ENCODE measurements at regions not wholly inside any gene's neighbourhood (a gene's known extent, or its start where the extent isn't known, plus 50 kb on each side); places are given as distances from the start of the nearest gene placed in this dataset.

DNA sequence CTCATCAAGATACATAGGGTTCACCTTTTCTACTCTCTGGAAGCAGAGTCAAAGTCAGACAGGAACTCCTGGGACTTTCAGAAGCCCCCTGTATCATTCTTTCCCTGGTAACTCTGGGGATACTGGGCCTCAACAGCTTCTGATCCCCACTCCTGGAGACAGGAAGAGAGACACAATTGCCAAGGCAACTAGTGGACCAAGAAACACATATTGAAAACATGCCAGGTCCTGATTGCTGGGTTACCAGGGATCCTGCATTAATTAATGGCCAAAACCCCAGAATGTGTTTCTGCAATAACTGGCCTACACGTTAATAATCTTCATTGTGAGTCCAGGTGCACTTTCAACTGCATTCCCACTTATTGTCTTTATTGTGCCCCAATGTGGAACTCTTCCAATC, 260.8 kb upstream of the POU2AF2 start:
- TF ChIP-seq, protein P1, sequence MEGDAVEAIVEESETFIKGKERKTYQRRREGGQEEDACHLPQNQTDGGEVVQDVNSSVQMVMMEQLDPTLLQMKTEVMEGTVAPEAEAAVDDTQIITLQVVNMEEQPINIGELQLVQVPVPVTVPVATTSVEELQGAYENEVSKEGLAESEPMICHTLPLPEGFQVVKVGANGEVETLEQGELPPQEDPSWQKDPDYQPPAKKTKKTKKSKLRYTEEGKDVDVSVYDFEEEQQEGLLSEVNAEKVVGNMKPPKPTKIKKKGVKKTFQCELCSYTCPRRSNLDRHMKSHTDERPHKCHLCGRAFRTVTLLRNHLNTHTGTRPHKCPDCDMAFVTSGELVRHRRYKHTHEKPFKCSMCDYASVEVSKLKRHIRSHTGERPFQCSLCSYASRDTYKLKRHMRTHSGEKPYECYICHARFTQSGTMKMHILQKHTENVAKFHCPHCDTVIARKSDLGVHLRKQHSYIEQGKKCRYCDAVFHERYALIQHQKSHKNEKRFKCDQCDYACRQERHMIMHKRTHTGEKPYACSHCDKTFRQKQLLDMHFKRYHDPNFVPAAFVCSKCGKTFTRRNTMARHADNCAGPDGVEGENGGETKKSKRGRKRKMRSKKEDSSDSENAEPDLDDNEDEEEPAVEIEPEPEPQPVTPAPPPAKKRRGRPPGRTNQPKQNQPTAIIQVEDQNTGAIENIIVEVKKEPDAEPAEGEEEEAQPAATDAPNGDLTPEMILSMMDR (IDR thresholded peaks at IDR 0.05) = no peak
- Mint-ChIP-seq H3K27me3 (ENCODE audit: unreplicated experiment) (peaks cover 7% of the 10 kb centered on the region), H3K4me1 (ENCODE audit: unreplicated experiment) (no peaks in the 10 kb centered on the region), H3K27ac (ENCODE audit: unreplicated experiment) (no peak overlapping the region), H3K4me3 (ENCODE audit: unreplicated experiment) (no peak overlapping the region), H3K36me3 (ENCODE audit: unreplicated experiment) (no peaks in the 10 kb centered on the region), H3K9me3 (ENCODE audit: unreplicated experiment) (peaks cover under 1% of the 10 kb centered on the region)
- no peak for DNase-seq (ENCODE audit: extremely low spot score, unreplicated experiment)

DNA sequence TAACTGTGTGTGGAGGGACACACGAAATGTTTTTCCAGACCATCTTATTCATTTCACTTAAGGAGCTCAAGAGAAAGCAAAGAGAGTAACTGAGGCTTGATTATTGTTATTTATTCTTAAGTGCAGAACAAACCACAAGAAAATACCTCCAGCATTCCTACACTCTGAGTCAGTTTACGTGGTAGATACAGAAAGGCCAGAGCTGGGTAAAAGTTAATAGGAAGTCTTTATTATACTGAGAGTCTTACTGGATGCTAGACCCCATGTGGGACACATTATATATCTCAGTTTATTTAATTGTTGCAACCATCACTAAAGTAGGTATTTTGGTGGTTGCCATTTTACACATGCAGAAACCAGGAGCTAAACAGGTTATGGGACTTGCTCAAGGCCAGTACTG, 261.4 kb upstream of the POU2AF2 start:
- DNase-seq (ENCODE audit: extremely low spot score, unreplicated experiment) = no peak
- Mint-ChIP-seq H3K36me3 (ENCODE audit: unreplicated experiment) (no peaks in the 10 kb centered on the region), H3K4me1 (ENCODE audit: unreplicated experiment) (no peaks in the 10 kb centered on the region), H3K4me3 (ENCODE audit: unreplicated experiment) (no peak overlapping the region), H3K27me3 (ENCODE audit: unreplicated experiment) (peaks cover 9% of the 10 kb centered on the region), H3K27ac (ENCODE audit: unreplicated experiment) (no peak overlapping the region), H3K9me3 (ENCODE audit: unreplicated experiment) (peaks cover 6% of the 10 kb centered on the region)
- TF ChIP-seq, protein P1 (IDR thresholded peaks at IDR 0.05) = no peak

- DNase-seq (ENCODE audit: extremely low spot score, unreplicated experiment) = no peak
- Mint-ChIP-seq H3K4me3 (ENCODE audit: unreplicated experiment) (no peak overlapping the region), H3K36me3 (ENCODE audit: unreplicated experiment) (no peaks in the 10 kb centered on the region), H3K27me3 (ENCODE audit: unreplicated experiment) (peaks cover 11% of the 10 kb centered on the region), H3K4me1 (ENCODE audit: unreplicated experiment) (no peaks in the 10 kb centered on the region), H3K27ac (ENCODE audit: unreplicated experiment) (no peak overlapping the region), H3K9me3 (ENCODE audit: unreplicated experiment) (peaks cover 10% of the 10 kb centered on the region)
- TF ChIP-seq, protein P1 (IDR thresholded peaks at IDR 0.05) = no peak
Measured at GRCh38 chr11:110982214-110982613, 263.3 kb upstream of the POU2AF2 start.

- Mint-ChIP-seq H3K36me3 (ENCODE audit: unreplicated experiment) (no peaks in the 10 kb centered on the region), H3K9me3 (ENCODE audit: unreplicated experiment) (peaks cover 10% of the 10 kb centered on the region), H3K27me3 (ENCODE audit: unreplicated experiment) (peaks cover 11% of the 10 kb centered on the region), H3K4me3 (ENCODE audit: unreplicated experiment) (no peak overlapping the region), H3K4me1 (ENCODE audit: unreplicated experiment) (no peaks in the 10 kb centered on the region), H3K27ac (ENCODE audit: unreplicated experiment) (no peak overlapping the region)
- TF ChIP-seq, protein P1 (IDR thresholded peaks at IDR 0.05) = no peak
- DNase-seq (ENCODE audit: extremely low spot score, unreplicated experiment) = no peak
Measured at GRCh38 chr11:110979696-110980095, 265.8 kb upstream of the POU2AF2 start.

- Mint-ChIP-seq H3K4me3 (ENCODE audit: unreplicated experiment) (no peak overlapping the region), H3K36me3 (ENCODE audit: unreplicated experiment) (no peaks in the 10 kb centered on the region), H3K27ac (ENCODE audit: unreplicated experiment) (no peak overlapping the region), H3K4me1 (ENCODE audit: unreplicated experiment) (no peaks in the 10 kb centered on the region), H3K9me3 (ENCODE audit: unreplicated experiment) (peaks cover 10% of the 10 kb centered on the region), H3K27me3 (ENCODE audit: unreplicated experiment) (peaks cover 11% of the 10 kb centered on the region)
- no peak for DNase-seq (ENCODE audit: extremely low spot score, unreplicated experiment)
- TF ChIP-seq, protein P1 (IDR thresholded peaks at IDR 0.05) = no peak
Measured at GRCh38 chr11:110977661-110978060, 265.4 kb upstream of the ARHGAP20 start.
